H1 (cell line): ENCODE measurements at regions not wholly inside any gene's neighbourhood (a gene's known extent, or its start where the extent isn't known, plus 50 kb on each side); places are given as distances from the start of the nearest gene placed in this dataset.
A peak's percentile ranks its signal among the peaks of the same experiment; 100 is the strongest.

Source experiments
- CTCF ChIA-PET: fragments of 300-600 bp; sonication (Branson Sonifier 250); formaldehyde crosslinking; loops from one replicate; lab custom pipeline; 2021; ENCODE audit not compliant: partially characterized antibody; lab: Charles Lee
- POLR2A ChIA-PET: fragments of 300-600 bp; sonication (Branson Sonifier 250); formaldehyde crosslinking; loops from one replicate; lab custom pipeline; 2021; ENCODE audit warnings: inconsistent platforms; ENCODE audit not compliant: partially characterized antibody; lab: Charles Lee
- DNase-seq, 2 experiments: peaks; one replicate each; pipeline versions ENCODE4 v3.0.0 to v3.0.0-alpha.2; 2010 to 2022; ENCODE audit warnings: low spot score in 2 of 2, low read depth in 1 of 2, mixed read lengths in 1 of 2
- FAIRE-seq: peaks from 2 replicates; lab custom pipeline; 2011; peaks lifted over from hg19 to GRCh38; lab: Jason Lieb, UNC
- H2AFZ ChIP-seq: 2 replicates; pipeline ENCODE4 v1.8.1; 2012; ENCODE audit warnings: low read length, inconsistent platforms
- H2AK5ac ChIP-seq: 2 replicates; pipeline ENCODE4 v1.6.1; 2013; ENCODE audit warnings: low read depth, low read length
- H2BK120ac ChIP-seq: replicated peaks from 2 replicates; pipeline ENCODE3; 2013; ENCODE audit warnings: low read depth, low read length, inconsistent platforms
- H2BK12ac ChIP-seq: 2 replicates; pipeline ENCODE4 v1.6.1; 2013; ENCODE audit warnings: low read depth, low read length
- H2BK15ac ChIP-seq: 2 replicates; pipeline ENCODE4 v1.6.1; 2013; ENCODE audit warnings: low read length
- H2BK20ac ChIP-seq: 2 replicates; pipeline ENCODE4 v1.6.1; 2013; ENCODE audit warnings: low read length
- H2BK5ac ChIP-seq: 2 replicates; pipeline ENCODE4 v1.6.1; 2013; ENCODE audit warnings: low read depth, low read length
- H3K14ac ChIP-seq: 2 replicates; pipeline ENCODE4 v1.6.1; 2013; ENCODE audit warnings: inconsistent platforms; ENCODE audit not compliant: insufficient read length
- H3K18ac ChIP-seq: 2 replicates; pipeline ENCODE4 v1.6.1; 2013; ENCODE audit warnings: low read length; ENCODE audit errors: extremely low read depth
- H3K23ac ChIP-seq: 2 replicates; pipeline ENCODE4 v1.6.1; 2013; ENCODE audit warnings: inconsistent platforms; ENCODE audit not compliant: insufficient read length
- H3K23me2 ChIP-seq: 2 replicates; pipeline ENCODE4 v1.6.1; 2013; ENCODE audit warnings: low read depth, low read length
- H3K27ac ChIP-seq: 2 replicates; pipeline ENCODE4 v1.6.1; 2011; ENCODE audit warnings: low read depth, low read length, inconsistent platforms
- H3K27me3 ChIP-seq, 4 experiments: replicated peaks in 1 of 4; 1 replicate in 1 of 4; 2 replicates in 3 of 4; pipeline versions ENCODE4 v1.6.1 to v1.8.1; 2011 to 2013; ENCODE audit warnings: low read length in 3 of 4, mild to moderate bottlenecking in 3 of 4, inconsistent platforms in 2 of 4, mixed read lengths in 2 of 4, moderate library complexity in 1 of 4; ENCODE audit not compliant: control insufficient read depth in 3 of 4, insufficient read depth in 3 of 4; ENCODE audit errors: extremely low read depth in 1 of 4
- H3K36me3 ChIP-seq, 4 experiments: 2 replicates each; pipeline versions ENCODE4 v1.6.1 to v1.8.1; 2011 to 2013; ENCODE audit warnings: mild to moderate bottlenecking in 4 of 4, low read length in 3 of 4, moderate library complexity in 2 of 4, control low read depth in 1 of 4, inconsistent platforms in 1 of 4; ENCODE audit not compliant: insufficient read depth in 4 of 4, control insufficient read depth in 2 of 4
- H3K4ac ChIP-seq: replicated peaks from 2 replicates; pipeline ENCODE3; 2013; ENCODE audit warnings: low read length, low read depth, mixed read lengths, inconsistent platforms; ENCODE audit not compliant: insufficient read length
- H3K4me1 ChIP-seq, 4 experiments: replicated peaks in 1 of 4; 1 replicate in 1 of 4; 2 replicates in 3 of 4; pipeline versions ENCODE4 v1.6.1 to v1.8.1; 2011 to 2013; ENCODE audit warnings: low read length in 3 of 4, inconsistent platforms in 2 of 4, mixed read lengths in 1 of 4; ENCODE audit not compliant: insufficient read depth in 4 of 4, control insufficient read depth in 3 of 4
- H3K4me2 ChIP-seq, 2 experiments: 2 replicates each; pipeline versions ENCODE4 v1.6.1 to v1.8.1; 2011 to 2013; ENCODE audit warnings: low read depth in 2 of 2, low read length in 2 of 2, control low read depth in 1 of 2, inconsistent platforms in 1 of 2, mild to moderate bottlenecking in 1 of 2; ENCODE audit not compliant: insufficient read depth in 1 of 2
- H3K4me3 ChIP-seq, 4 experiments: fragments of 200-600, 300-600 bp in 1 of 4; sonication (generic), shearing (Covaris generic), sonication (Bioruptor Twin) in 1 of 4; 2 replicates each; pipeline versions ENCODE4 v1.5.1 to v1.8.1; 2011 to 2016; ENCODE audit warnings: low read length in 4 of 4, low read depth in 3 of 4, control low read depth in 2 of 4, inconsistent platforms in 2 of 4, mild to moderate bottlenecking in 2 of 4, mixed read lengths in 1 of 4, moderate library complexity in 1 of 4; ENCODE audit not compliant: insufficient read depth in 2 of 4; ENCODE audit errors: extremely low read depth in 1 of 4
- H3K56ac ChIP-seq: replicated peaks from 2 replicates; pipeline ENCODE3; 2013; ENCODE audit warnings: low read depth, mild to moderate bottlenecking, mixed read lengths, low read length, inconsistent platforms; ENCODE audit not compliant: insufficient read length
- H3K79me1 ChIP-seq: 2 replicates; pipeline ENCODE4 v1.6.1; 2013; ENCODE audit warnings: low read depth, low read length, control low read depth
- H3K79me2 ChIP-seq, 2 experiments: 2 replicates each; pipeline versions ENCODE4 v1.6.1 to v1.8.1; 2012 to 2013; ENCODE audit warnings: low read length in 2 of 2, mild to moderate bottlenecking in 2 of 2, inconsistent platforms in 1 of 2; ENCODE audit not compliant: insufficient read depth in 2 of 2, control insufficient read depth in 1 of 2
- H3K9ac ChIP-seq, 4 experiments: replicated peaks in 1 of 4; 1 replicate in 1 of 4; 2 replicates in 3 of 4; pipeline versions ENCODE4 v1.6.1 to v1.8.1; 2011 to 2013; ENCODE audit warnings: low read depth in 3 of 4, low read length in 3 of 4, control low read depth in 2 of 4, mild to moderate bottlenecking in 2 of 4, moderate library complexity in 2 of 4, inconsistent platforms in 1 of 4; ENCODE audit errors: extremely low read depth in 1 of 4
- H3K9me3 ChIP-seq, 2 experiments: 2 replicates each; pipeline versions ENCODE4 v1.6.1 to v1.8.1; 2012 to 2013; ENCODE audit warnings: mild to moderate bottlenecking in 2 of 2, moderate library complexity in 2 of 2, control low read depth in 1 of 2, inconsistent platforms in 1 of 2, low read depth in 1 of 2, low read length in 1 of 2, mixed read lengths in 1 of 2; ENCODE audit not compliant: insufficient read depth in 2 of 2
- H4K20me1 ChIP-seq, 2 experiments: replicated peaks in 1 of 2; 2 replicates each; pipeline versions ENCODE3 to v1.8.1; 2011 to 2013; ENCODE audit warnings: inconsistent platforms in 2 of 2, low read length in 2 of 2, mild to moderate bottlenecking in 1 of 2; ENCODE audit not compliant: insufficient read depth in 2 of 2, control insufficient read depth in 1 of 2
- H4K5ac ChIP-seq: 2 replicates; pipeline ENCODE4 v1.6.1; 2013; ENCODE audit warnings: low read length, low read depth, mixed read lengths, inconsistent platforms; ENCODE audit not compliant: insufficient read length
- H4K8ac ChIP-seq: 2 replicates; pipeline ENCODE4 v1.8.0; 2013; ENCODE audit warnings: mild to moderate bottlenecking, moderate library complexity, low read length, inconsistent platforms; ENCODE audit not compliant: insufficient read depth; ENCODE audit errors: extremely low read depth
- H4K91ac ChIP-seq: replicated peaks from 2 replicates; pipeline ENCODE3; 2013; ENCODE audit warnings: low read length, mixed read lengths, inconsistent platforms; ENCODE audit not compliant: insufficient read length
- BCL11A ChIP-seq, 2 experiments: IDR thresholded peaks; one replicate each; pipeline ENCODE4 v1.6.1; 2011; ENCODE audit warnings: low read depth in 2 of 2, low read length in 2 of 2, mild to moderate bottlenecking in 2 of 2
- YY1 ChIP-seq: IDR thresholded peaks from 2 replicates; pipeline ENCODE4 v1.6.1; 2011; ENCODE audit warnings: low read depth, mild to moderate bottlenecking, low read length
- WGBS, 2 experiments: shearing (Covaris generic) in 1 of 2; methylation state at CpG; one replicate each; pipeline versions ENCODE4 v1.1.6 to v1.1.7; 2013 to 2015; ENCODE audit warnings: low lambda C conversion rate in 2 of 2, mixed read lengths in 2 of 2, inconsistent platforms in 1 of 2, low coverage in 1 of 2, missing lambda C conversion rate in 1 of 2; ENCODE audit not compliant: insufficient replicate concordance in 2 of 2, insufficient coverage in 1 of 2, insufficient read length in 1 of 2; ENCODE audit errors: extremely low coverage in 1 of 2, missing lambda C conversion rate in 1 of 2; 5-methylcytosine and 5-hydroxymethylcytosine counted together

DNA sequence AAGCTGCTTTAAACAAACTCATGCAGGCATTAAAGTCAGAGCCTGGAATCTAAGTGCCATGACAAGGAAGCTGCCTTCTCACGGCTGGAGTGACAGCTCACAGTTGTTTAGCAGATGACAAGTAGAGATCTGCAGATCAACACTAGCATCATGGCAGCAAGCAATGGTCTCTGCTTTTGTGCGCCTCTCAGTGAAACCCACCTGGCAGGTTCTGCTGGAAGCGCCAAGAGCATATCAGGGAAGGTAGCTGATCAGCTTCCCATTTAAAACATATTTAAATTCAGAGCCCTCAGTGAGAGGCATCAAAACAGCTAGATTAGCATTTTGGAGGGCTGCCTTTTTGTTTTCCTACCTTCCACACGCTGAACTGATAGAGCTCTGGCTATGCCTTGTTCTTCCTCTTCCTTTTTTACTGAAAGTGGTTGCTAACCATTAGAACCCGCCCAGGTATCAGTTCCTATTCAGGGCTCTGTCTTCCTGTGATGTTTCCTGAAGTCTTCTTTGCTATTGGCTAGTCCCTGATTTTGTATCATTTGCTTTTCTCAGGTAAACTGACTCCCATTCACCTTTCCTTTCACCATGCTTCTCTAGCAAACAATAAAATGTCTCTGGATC, 70.8 kb downstream of the TMEM200C start:
- Histone ChIP-seq H4K5ac (no peak overlapping the region), H3K4me3 (no peak overlapping the region), H2BK15ac (no peak overlapping the region), H3K36me3 (no peaks in the 10 kb centered on the region), H3K79me1 (no peaks in the 10 kb centered on the region), H3K9me3 (no peaks in the 10 kb centered on the region), H4K20me1 (no peaks in the 10 kb centered on the region), H2BK5ac (no peak overlapping the region), H3K4ac (no peak overlapping the region), H4K8ac (no peak overlapping the region), H3K56ac (no peak overlapping the region), H3K4me2 (peak overlapping the region in 1 of 2 experiments; percentile 18; a peak in 2 of 4 replicates), H4K91ac (no peak overlapping the region), H2BK120ac (no peak overlapping the region), H3K27me3 (no peaks in the 10 kb centered on the region), H2AK5ac (no peak overlapping the region), H3K27ac (no peak overlapping the region), H3K9ac (no peak overlapping the region), H2AFZ (peak overlapping the region; percentile 91), H3K18ac (no peak overlapping the region), H3K14ac (no peak overlapping the region), H2BK20ac (no peak overlapping the region; the same call in 1 of the 2 replicates), H3K23me2 (0 out of 2 replicates have a peak, but pooled peaks cover 2% of the 10 kb centered on the region), H3K23ac (no peak overlapping the region), H3K4me1 (peaks cover 0 to 10% (median 5%) of the 10 kb centered on the region in 4 experiments; a peak in 4 of 7 replicates), H3K79me2 (no peaks in the 10 kb centered on the region), H2BK12ac (no peak overlapping the region)
- TF ChIP-seq BCL11A (IDR thresholded peaks at IDR 0.05; ENCODE audit: low read depth in 2 of 2, low read length in 2 of 2) (no peak), YY1 (0 out of 2 replicates have a peak, but pooled peaks have one; percentile 25)
- FAIRE-seq (peak; percentile 45), DNase-seq (no peak)
- WGBS, 2 experiments, result 65% methylated on average over 5 of the region's 5 CpGs; no CpG with 5 or more reads in 1 of the 2 experiments
- POLR2A ChIA-PET, result no interaction called here
- CTCF ChIA-PET, result interaction anchor here (1.1 kb wide), 1 partner anchor 1956 kb away, joined by 3 read pairs; no protein-coding TSS in a partner anchor
